Keratinocyte (primary cell): ENCODE measurements at regions not wholly inside any gene's neighbourhood (a gene's known extent, or its start where the extent isn't known, plus 50 kb on each side); places are given as distances from the start of the nearest gene placed in this dataset.

Experiments
- DNase-seq: peaks from one replicate; pipeline ENCODE4 v3.0.0-alpha.2; 2011; ENCODE audit warnings: low read depth, missing footprints, low spot score
- FAIRE-seq: peaks from 2 replicates; lab custom pipeline; 2011; peaks lifted over from hg19 to GRCh38; lab: Jason Lieb, UNC
- H2AFZ ChIP-seq: 2 replicates; pipeline ENCODE4 v1.6.0; 2012; ENCODE audit warnings: low read length, control low read depth, inconsistent platforms; ENCODE audit not compliant: control insufficient read depth
- H3K27ac ChIP-seq: 2 replicates; pipeline ENCODE4 v1.5.1; 2011; ENCODE audit warnings: low read length; ENCODE audit not compliant: control insufficient read depth, insufficient read depth
- H3K27me3 ChIP-seq: 3 replicates; pipeline ENCODE4 v1.6.0; 2011; ENCODE audit warnings: low read length; ENCODE audit not compliant: control insufficient read depth, insufficient read depth; ENCODE audit errors: extremely low read depth
- H3K36me3 ChIP-seq, 2 experiments: 2 replicates in 1 of 2; 3 replicates in 1 of 2; pipeline ENCODE4 v1.5.1; 2011; ENCODE audit warnings: low read length in 2 of 2, mild to moderate bottlenecking in 1 of 2; ENCODE audit not compliant: control insufficient read depth in 2 of 2, insufficient read depth in 2 of 2; ENCODE audit errors: extremely low read depth in 1 of 2
- H3K4me1 ChIP-seq: 3 replicates; pipeline ENCODE4 v1.5.1; 2011; ENCODE audit warnings: low read length; ENCODE audit not compliant: control insufficient read depth, insufficient read depth; ENCODE audit errors: extremely low read depth
- H3K4me2 ChIP-seq: 3 replicates; pipeline ENCODE4 v1.6.0; 2011; ENCODE audit warnings: low read depth, low read length; ENCODE audit not compliant: control insufficient read depth, insufficient read depth; ENCODE audit errors: extremely low read depth
- H3K4me3 ChIP-seq, 3 experiments: fragments of 200-600 bp in 1 of 3; sonication (generic) in 1 of 3; 2 replicates in 2 of 3; 3 replicates in 1 of 3; pipeline ENCODE4 v1.5.1; 2011 to 2016; ENCODE audit warnings: low read length in 3 of 3, mild to moderate bottlenecking in 3 of 3, control low read depth in 2 of 3, inconsistent platforms in 1 of 3, low read depth in 1 of 3, mixed read lengths in 1 of 3, mixed run types in 1 of 3, moderate library complexity in 1 of 3; ENCODE audit not compliant: control insufficient read depth in 2 of 3, insufficient read depth in 2 of 3; ENCODE audit errors: extremely low read depth in 1 of 3
- H3K79me2 ChIP-seq: 2 replicates; pipeline ENCODE4 v1.6.0; 2012; ENCODE audit warnings: low read length; ENCODE audit not compliant: control insufficient read depth, insufficient read depth
- H3K9ac ChIP-seq: 3 replicates; pipeline ENCODE4 v1.6.0; 2011; ENCODE audit warnings: low read length; ENCODE audit not compliant: control insufficient read depth, insufficient read depth; ENCODE audit errors: extremely low read depth
- H3K9me1 ChIP-seq: 3 replicates; pipeline ENCODE4 v1.6.0; 2011; ENCODE audit warnings: low read length; ENCODE audit not compliant: control insufficient read depth, insufficient read depth; ENCODE audit errors: extremely low read depth
- H3K9me3 ChIP-seq: 2 replicates; pipeline ENCODE4 v1.5.1; 2012; ENCODE audit warnings: low read depth, low read length; ENCODE audit not compliant: control insufficient read depth
- H4K20me1 ChIP-seq: 3 replicates; pipeline ENCODE4 v1.6.0; 2011; ENCODE audit warnings: low read length; ENCODE audit not compliant: control insufficient read depth, insufficient read depth; ENCODE audit errors: extremely low read depth
- CTCF ChIP-seq, 3 experiments: IDR thresholded peaks in 1 of 3; conservative IDR thresholded peaks in 1 of 3; optimal IDR thresholded peaks in 1 of 3; 2 replicates in 2 of 3; 3 replicates in 1 of 3; pipeline versions ENCODE3 to v1.5.1; 2011; ENCODE audit warnings: low read length in 3 of 3, mild to moderate bottlenecking in 3 of 3, moderate library complexity in 2 of 3, control low read depth in 1 of 3, inconsistent platforms in 1 of 3; ENCODE audit not compliant: insufficient read depth in 2 of 3; ENCODE audit errors: extremely low read depth in 1 of 3
- EZH2 ChIP-seq: IDR thresholded peaks from one replicate; pipeline ENCODE4 v1.6.1; 2012; ENCODE audit warnings: inconsistent platforms, mild to moderate bottlenecking, low read length, moderate library complexity
- dilution Hi-C: fragments of 300-500 bp; cut with MboI; formaldehyde crosslinking; loops from one replicate; pipeline ENCODE4 v1.7.0; 2020; ENCODE audit warnings: low sequenced_read_pairs; ENCODE audit not compliant: extremely low pct_ligation_motif_present

GRCh38 chr11:33532720-33533385 is 167.8 kb downstream of the C11orf91 start:
- no peak for FAIRE-seq
- H3K27me3 ChIP-seq: no peaks in the 10 kb centered on the region
- no peak overlapping the region for H3K27ac ChIP-seq
- no peaks in the 10 kb centered on the region for H3K36me3 ChIP-seq
- dilution Hi-C loops: no loop called here
- H3K4me1 ChIP-seq: no peaks in the 10 kb centered on the region
- no peaks in the 10 kb centered on the region for H3K79me2 ChIP-seq
- no peaks in the 10 kb centered on the region for H4K20me1 ChIP-seq
- no peak for DNase-seq
- H3K9ac ChIP-seq: no peak overlapping the region
- H3K9me1 ChIP-seq: no peaks in the 10 kb centered on the region
- peaks cover 2% of the 10 kb centered on the region for H3K9me3 ChIP-seq
- no peak overlapping the region for H2AFZ ChIP-seq
- TF ChIP-seq CTCF (optimal IDR thresholded peaks at IDR 0.05 in 1 of 3, IDR thresholded peaks at IDR 0.05 in 1 of 3, conservative IDR thresholded peaks at IDR 0.05 in 1 of 3; ENCODE audit: extremely low read depth in 1 of 3, insufficient read depth in 2 of 3, low read length in 3 of 3) (no peak), EZH2 (no peak)
- H3K4me3 ChIP-seq: no peak overlapping the region
- no peak overlapping the region for H3K4me2 ChIP-seq

- no peak for FAIRE-seq
- no peak overlapping the region for H2AFZ ChIP-seq
- TF ChIP-seq EZH2 (no peak), CTCF (optimal IDR thresholded peaks at IDR 0.05 in 1 of 3, IDR thresholded peaks at IDR 0.05 in 1 of 3, conservative IDR thresholded peaks at IDR 0.05 in 1 of 3; ENCODE audit: extremely low read depth in 1 of 3, insufficient read depth in 2 of 3, low read length in 3 of 3) (no peak)
- no peak overlapping the region for H3K4me2 ChIP-seq
- H3K9me3 ChIP-seq: peaks cover 2% of the 10 kb centered on the region
- H3K27me3 ChIP-seq: no peaks in the 10 kb centered on the region
- no peak overlapping the region for H3K4me3 ChIP-seq
- H3K27ac ChIP-seq: no peak overlapping the region
- H3K4me1 ChIP-seq: no peaks in the 10 kb centered on the region
- no peak for DNase-seq
- H3K36me3 ChIP-seq: no peaks in the 10 kb centered on the region
- dilution Hi-C loops: no loop called here
- no peaks in the 10 kb centered on the region for H3K79me2 ChIP-seq
- H3K9me1 ChIP-seq: no peaks in the 10 kb centered on the region
- H3K9ac ChIP-seq: no peak overlapping the region
- no peaks in the 10 kb centered on the region for H4K20me1 ChIP-seq
These were observed 168.4 kb downstream of the C11orf91 start for GRCh38 chr11:33532257-33532656.
